K562 (cell line): ENCODE measurements at regions not wholly inside any gene's neighbourhood (a gene's known extent, or its start where the extent isn't known, plus 50 kb on each side); places are given as distances from the start of the nearest gene placed in this dataset.

ENCODE experiments used
- ATAC-seq: fragments of 200-7000 bp; cut with Tn5 transposase; 3 replicates; pipeline ENCODE4 v1.9.1; 2020; ENCODE audit warnings: moderate library complexity
- BruUV-seq: library from RNA; stranded (reverse); fragments of 400-500 nt; replicated peaks from 2 replicates; lab custom pipeline; 2021; lab: Mats Ljungman, UMichigan
- CTCF ChIA-PET: fragments of 300-600 bp; formaldehyde crosslinking; extraction: SDS; loops from one replicate; lab custom pipeline; 2021; ENCODE audit warnings: low intra/inter-chr PET ratio; lab: Yijun Ruan, JAX
- POLR2A ChIA-PET: fragments of 300-600, 350-650 bp; sonication (Branson Sonifier 250); formaldehyde crosslinking; extraction: SDS; loops from one replicate; lab custom pipeline; 2021; ENCODE audit warnings: antibody characterized with exemption, inconsistent platforms; lab: Yijun Ruan, JAX
- DNase-seq, 4 experiments: peaks; one replicate each; pipeline versions ENCODE4 v3.0.0 to v3.0.0-alpha.2; 2011 to 2018; ENCODE audit warnings: low spot score in 3 of 4, mixed read lengths in 3 of 4; ENCODE audit errors: extremely low read depth in 1 of 4
- FAIRE-seq: peaks from 2 replicates; lab custom pipeline; 2011; peaks lifted over from hg19 to GRCh38; lab: Jason Lieb, UNC
- H2AFZ ChIP-seq: 2 replicates; pipeline ENCODE4 v1.6.0; 2011; ENCODE audit warnings: low read depth, low read length, control low read depth, inconsistent platforms
- H3K27ac ChIP-seq: fragments of 200-600 bp; 3 replicates; pipeline ENCODE4 v1.8.0; 2011; ENCODE audit warnings: low read depth, mild to moderate bottlenecking, control low read depth, inconsistent platforms, low read length, moderate library complexity, mixed read lengths; ENCODE audit errors: extremely low read depth
- H3K27me3 ChIP-seq, 2 experiments: fragments of 300-600 bp in 1 of 2; 2 replicates in 1 of 2; 3 replicates in 1 of 2; pipeline versions ENCODE4 v1.6.0 to v1.8.0; 2011; ENCODE audit warnings: inconsistent platforms in 2 of 2, low read length in 2 of 2, mild to moderate bottlenecking in 1 of 2, mixed read lengths in 1 of 2, moderate library complexity in 1 of 2; ENCODE audit not compliant: control insufficient read depth in 2 of 2, insufficient read depth in 2 of 2
- H3K36me3 ChIP-seq: fragments of 300-600 bp; 3 replicates; pipeline ENCODE4 v1.8.0; 2011; ENCODE audit warnings: mild to moderate bottlenecking, low read length, inconsistent platforms; ENCODE audit not compliant: control insufficient read depth, insufficient read depth
- H3K4me1 ChIP-seq, 2 experiments: fragments of 200-600 bp in 1 of 2; replicated peaks in 1 of 2; 2 replicates in 1 of 2; 3 replicates in 1 of 2; pipeline versions ENCODE4 v1.5.1 to v1.8.0; 2011; ENCODE audit warnings: inconsistent platforms in 2 of 2, low read length in 2 of 2, mild to moderate bottlenecking in 1 of 2, mixed read lengths in 1 of 2, moderate library complexity in 1 of 2; ENCODE audit not compliant: control insufficient read depth in 2 of 2, insufficient read depth in 2 of 2
- H3K4me2 ChIP-seq: 2 replicates; pipeline ENCODE4 v1.6.1; 2011; ENCODE audit warnings: low read length, control low read depth, inconsistent platforms, mixed read lengths; ENCODE audit not compliant: insufficient read depth
- H3K4me3 ChIP-seq: fragments of 200-600 bp; sonication (generic), shearing (Covaris generic); 2 replicates; pipeline ENCODE4 v1.5.1; 2016; ENCODE audit warnings: control low read depth, inconsistent platforms
- H3K79me2 ChIP-seq: fragments of 200-600 bp; 3 replicates; pipeline ENCODE4 v1.8.0; 2011; ENCODE audit warnings: low read length, inconsistent platforms; ENCODE audit not compliant: control insufficient read depth, insufficient read depth
- H3K9ac ChIP-seq, 2 experiments: 2 replicates each; pipeline versions ENCODE4 v1.6.0 to v1.6.1; 2011; ENCODE audit warnings: low read depth in 2 of 2, low read length in 2 of 2, control low read depth in 1 of 2, inconsistent platforms in 1 of 2, mild to moderate bottlenecking in 1 of 2, mixed read lengths in 1 of 2; ENCODE audit not compliant: insufficient read depth in 1 of 2
- H3K9me1 ChIP-seq: one replicate; pipeline ENCODE4 v1.6.0; 2011; ENCODE audit warnings: inconsistent platforms, mild to moderate bottlenecking, low read length, moderate library complexity; ENCODE audit not compliant: control insufficient read depth, insufficient read depth
- H3K9me3 ChIP-seq: replicated peaks from 2 replicates; pipeline ENCODE4 v1.5.1; 2011; ENCODE audit warnings: low read depth, low read length, inconsistent platforms; ENCODE audit not compliant: control insufficient read depth, insufficient read depth
- H4K20me1 ChIP-seq: replicated peaks from 2 replicates; pipeline ENCODE4 v1.6.1; 2011; ENCODE audit warnings: low read length, inconsistent platforms, mixed read lengths; ENCODE audit not compliant: control insufficient read depth, insufficient read depth
- ATF7 ChIP-seq: fragments of 450-650 bp; IDR thresholded peaks from 2 replicates; pipeline ENCODE4 v1.7.1; 2014; ENCODE audit warnings: mild to moderate bottlenecking, moderate library complexity
- EP400 ChIP-seq: fragments of 450-650 bp; IDR thresholded peaks from 2 replicates; pipeline ENCODE4 v1.6.1; 2017; ENCODE audit warnings: antibody characterized with exemption, mild to moderate bottlenecking, moderate library complexity
- FOXJ2 ChIP-seq: fragments of 200-800 bp; sonication (Bioruptor generic); IDR thresholded peaks from 2 replicates; pipeline ENCODE4 v1.6.1; 2016; ENCODE audit warnings: missing genetic modification characterization, missing compliant biosample characterization
- KAT7 ChIP-seq: sonication (generic); formaldehyde crosslinking; IDR thresholded peaks from 2 replicates; pipeline ENCODE4 v1.8.0; 2022; ENCODE audit warnings: missing genetic modification reagents, mild to moderate bottlenecking, borderline replicate concordance
- MAFG ChIP-seq: fragments of 450-650 bp; conservative IDR thresholded peaks from 2 replicates; pipeline ENCODE4 v1.6.1; 2016; ENCODE audit warnings: missing genetic modification characterization, missing compliant biosample characterization
- RBM25 ChIP-seq: fragments of 200-400 bp; formaldehyde crosslinking; IDR thresholded peaks from 2 replicates; pipeline ENCODE4 v1.6.1; 2018; ENCODE audit warnings: low read length, low read depth, moderate library complexity; ENCODE audit not compliant: severe bottlenecking
- RFX5 ChIP-seq: IDR thresholded peaks from 2 replicates; pipeline ENCODE4 v1.6.1; 2011; ENCODE audit warnings: low read depth, mild to moderate bottlenecking, improper control_type of control experiment, low read length
- RFX7 ChIP-seq: fragments of 250-450 bp; sonication (Bioruptor Pico); IDR thresholded peaks from 2 replicates; pipeline ENCODE4 v1.5.1; 2021; ENCODE audit warnings: mild to moderate bottlenecking
- RUNX1 ChIP-seq: sonication (generic); IDR thresholded peaks from 2 replicates; pipeline ENCODE4 v1.6.1; 2016; ENCODE audit warnings: antibody characterized with exemption, low read depth
- SETDB1 ChIP-seq: IDR thresholded peaks from one replicate; pipeline ENCODE4 v1.6.1; 2012; ENCODE audit warnings: low read length, control low read depth, inconsistent platforms
- SP2 ChIP-seq: IDR thresholded peaks from 2 replicates; pipeline ENCODE4 v1.6.1; 2011; ENCODE audit warnings: mild to moderate bottlenecking, low read depth, low read length, moderate library complexity; ENCODE audit not compliant: poor library complexity, severe bottlenecking; ENCODE audit errors: extremely low read depth
- ZNF134 ChIP-seq: fragments of 250-450 bp; sonication (Bioruptor Pico); conservative IDR thresholded peaks from 2 replicates; pipeline ENCODE4 v1.4.0; 2020
- ZNF140 ChIP-seq: fragments of 250-450 bp; sonication (Bioruptor Pico); IDR thresholded peaks from 2 replicates; pipeline ENCODE4 v1.8.0; 2021; ENCODE audit warnings: moderate library complexity, mild to moderate bottlenecking, inconsistent platforms
- ZNF224 ChIP-seq: sonication (generic); formaldehyde crosslinking; IDR thresholded peaks from 2 replicates; pipeline ENCODE4 v1.8.0; 2022; ENCODE audit warnings: mild to moderate bottlenecking, missing genetic modification reagents
- ZNF239 ChIP-seq: fragments of 250-450 bp; sonication (Bioruptor Pico); IDR thresholded peaks from 2 replicates; pipeline ENCODE4 v1.4.0; 2020; ENCODE audit warnings: mild to moderate bottlenecking
- ZNF24 ChIP-seq: fragments of 450-650 bp; IDR thresholded peaks from 2 replicates; pipeline ENCODE4 v1.6.1; 2016
- ZNF668 ChIP-seq: fragments of 250-450 bp; sonication (Bioruptor Pico); IDR thresholded peaks from 2 replicates; pipeline ENCODE4 v1.8.0; 2022; ENCODE audit warnings: mild to moderate bottlenecking, inconsistent platforms
- WGBS: fragments of 100-300 bp; shearing (Covaris generic); methylation state at CpG from one replicate; pipeline ENCODE4 v1.1.6; 2016; ENCODE audit warnings: low coverage, mixed read lengths; ENCODE audit not compliant: insufficient coverage; ENCODE audit errors: missing lambda C conversion rate; 5-methylcytosine and 5-hydroxymethylcytosine counted together
- in situ Hi-C: fragments of 300-500 bp; cut with MboI; formaldehyde crosslinking; loops from 4 replicates; pipeline ENCODE4 v1.15.0; 2018; ENCODE audit warnings: inconsistent platforms, mixed read lengths
- intact Hi-C: fragments of 100-400 bp; cut with micrococcal nuclease; formaldehyde crosslinking; loops from 2 replicates; pipeline ENCODE4 v1.14.2; 2022
- TF ChIP-seq, protein P1 (sequence below): fragments of 450-650 bp; IDR thresholded peaks from 2 replicates; pipeline ENCODE4 v1.6.1; 2016; ENCODE audit warnings: borderline replicate concordance
- TF ChIP-seq, protein P2 (sequence below): fragments of 200-800 bp; sonication (Bioruptor generic); IDR thresholded peaks from 2 replicates; pipeline ENCODE4 v1.6.1; 2017; ENCODE audit warnings: missing genetic modification characterization, missing compliant biosample characterization

- Histone ChIP-seq H3K9ac (no peak overlapping the region), H3K27ac (no peak overlapping the region), H3K36me3 (no peaks in the 10 kb centered on the region), H2AFZ (no peak overlapping the region), H3K9me1 (no peaks in the 10 kb centered on the region), H3K4me1 (no peaks in the 10 kb centered on the region), H3K9me3 (peaks cover 5% of the 10 kb centered on the region; the same call in 1 of the 2 replicates), H3K4me2 (no peak overlapping the region), H4K20me1 (no peaks in the 10 kb centered on the region), H3K27me3 (no peaks in the 10 kb centered on the region), H3K4me3 (no peak overlapping the region), H3K79me2 (no peaks in the 10 kb centered on the region)
- intact Hi-C loops (no loop called here), in situ Hi-C loops (no loop called here)
- ChIA-PET POLR2A (no interaction called here), CTCF (no interaction called here)
- TF ChIP-seq, protein P1, sequence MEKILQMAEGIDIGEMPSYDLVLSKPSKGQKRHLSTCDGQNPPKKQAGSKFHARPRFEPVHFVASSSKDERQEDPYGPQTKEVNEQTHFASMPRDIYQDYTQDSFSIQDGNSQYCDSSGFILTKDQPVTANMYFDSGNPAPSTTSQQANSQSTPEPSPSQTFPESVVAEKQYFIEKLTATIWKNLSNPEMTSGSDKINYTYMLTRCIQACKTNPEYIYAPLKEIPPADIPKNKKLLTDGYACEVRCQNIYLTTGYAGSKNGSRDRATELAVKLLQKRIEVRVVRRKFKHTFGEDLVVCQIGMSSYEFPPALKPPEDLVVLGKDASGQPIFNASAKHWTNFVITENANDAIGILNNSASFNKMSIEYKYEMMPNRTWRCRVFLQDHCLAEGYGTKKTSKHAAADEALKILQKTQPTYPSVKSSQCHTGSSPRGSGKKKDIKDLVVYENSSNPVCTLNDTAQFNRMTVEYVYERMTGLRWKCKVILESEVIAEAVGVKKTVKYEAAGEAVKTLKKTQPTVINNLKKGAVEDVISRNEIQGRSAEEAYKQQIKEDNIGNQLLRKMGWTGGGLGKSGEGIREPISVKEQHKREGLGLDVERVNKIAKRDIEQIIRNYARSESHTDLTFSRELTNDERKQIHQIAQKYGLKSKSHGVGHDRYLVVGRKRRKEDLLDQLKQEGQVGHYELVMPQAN: no peak
- TF ChIP-seq MAFG (tag): no peak
- TF ChIP-seq RBM25: no peak
- TF ChIP-seq ZNF224: no peak
- no peak for TF ChIP-seq ZNF140
- no peak for TF ChIP-seq ZNF668 (CRISPR knock-in tag)
- TF ChIP-seq FOXJ2 (tag): no peak
- TF ChIP-seq SETDB1: no peak
- no peak for TF ChIP-seq RFX5
- TF ChIP-seq KAT7 (CRISPR knock-in tag): no peak
- TF ChIP-seq ZNF134 (CRISPR knock-in tag): no peak
- TF ChIP-seq, protein P2, sequence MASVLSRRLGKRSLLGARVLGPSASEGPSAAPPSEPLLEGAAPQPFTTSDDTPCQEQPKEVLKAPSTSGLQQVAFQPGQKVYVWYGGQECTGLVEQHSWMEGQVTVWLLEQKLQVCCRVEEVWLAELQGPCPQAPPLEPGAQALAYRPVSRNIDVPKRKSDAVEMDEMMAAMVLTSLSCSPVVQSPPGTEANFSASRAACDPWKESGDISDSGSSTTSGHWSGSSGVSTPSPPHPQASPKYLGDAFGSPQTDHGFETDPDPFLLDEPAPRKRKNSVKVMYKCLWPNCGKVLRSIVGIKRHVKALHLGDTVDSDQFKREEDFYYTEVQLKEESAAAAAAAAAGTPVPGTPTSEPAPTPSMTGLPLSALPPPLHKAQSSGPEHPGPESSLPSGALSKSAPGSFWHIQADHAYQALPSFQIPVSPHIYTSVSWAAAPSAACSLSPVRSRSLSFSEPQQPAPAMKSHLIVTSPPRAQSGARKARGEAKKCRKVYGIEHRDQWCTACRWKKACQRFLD (CRISPR knock-in tag): no peak
- no peak for TF ChIP-seq ZNF24
- TF ChIP-seq RFX7 (CRISPR knock-in tag): no peak
- TF ChIP-seq ZNF239 (CRISPR knock-in tag): no peak
- TF ChIP-seq EP400: no peak
- TF ChIP-seq ATF7: no peak
- TF ChIP-seq RUNX1: no peak
- TF ChIP-seq SP2: no peak
- FAIRE-seq: no peak
- 1% methylated on average over 8 of the region's 8 CpGs for WGBS
- no peak for DNase-seq
- no TSS peak for BruUV-seq
- ATAC-seq: no peak
Measured at GRCh38 chr5:22970956-22971618, 117.9 kb upstream of the CDH12 start.
